ENCODE measurements at regions not wholly inside any gene's neighbourhood (a gene's known extent, or its start where the extent isn't known, plus 50 kb on each side); places are given as distances from the start of the nearest gene placed in this dataset.

- no peak overlapping the region for H3K27ac ChIP-seq
- TF ChIP-seq POLR2A (IDR thresholded peaks at IDR 0.05) (no peak), CTCF (IDR thresholded peaks at IDR 0.05) (no peak)
These were observed 217.9 kb upstream of the GRIP1 start for GRCh38 chr12:66896797-66897196.

DNA sequence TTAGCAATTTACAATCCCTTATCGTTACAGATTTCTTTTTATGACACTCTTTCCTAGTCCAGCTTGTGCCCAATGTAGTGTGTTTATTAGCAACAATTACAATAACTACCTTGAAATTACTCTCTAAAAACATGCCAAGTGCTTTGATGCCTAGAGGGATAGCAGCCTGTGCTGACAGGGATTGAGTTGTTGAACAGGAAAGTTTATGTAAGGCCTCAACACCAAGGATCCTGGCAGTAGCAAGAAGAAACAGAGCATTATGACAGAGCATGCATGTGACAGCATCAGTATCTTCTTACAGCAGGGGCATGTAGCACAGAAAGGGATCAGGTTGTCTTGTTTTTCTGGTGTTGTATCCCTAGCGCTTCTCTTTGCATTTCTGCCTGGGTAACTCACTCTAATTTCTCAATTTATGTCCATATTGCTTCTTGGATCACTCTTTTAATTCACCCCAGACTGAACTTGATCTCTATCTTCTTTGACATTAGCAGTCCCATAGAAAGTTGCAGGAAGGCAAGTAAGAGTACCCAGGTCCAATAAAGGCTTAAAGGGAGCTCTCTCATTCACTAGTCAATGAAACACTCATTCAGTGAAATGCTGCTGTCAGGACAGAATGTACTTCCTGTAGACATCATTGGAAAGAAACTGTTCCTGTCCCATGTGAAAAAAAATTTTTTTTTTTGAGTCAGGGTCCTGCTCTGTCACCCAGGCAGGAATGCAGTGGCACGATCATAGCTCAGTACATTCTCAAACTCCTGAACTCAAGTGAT, 220.0 kb upstream of the GRIP1 start:
- TF ChIP-seq POLR2A (IDR thresholded peaks at IDR 0.05) (no peak), CTCF (IDR thresholded peaks at IDR 0.05) (no peak)
- no peaks in the 10 kb centered on the region for H3K27me3 ChIP-seq
- no peak overlapping the region for H3K4me3 ChIP-seq
- H3K9me3 ChIP-seq = no peaks in the 10 kb centered on the region
- DNase-seq = no peak
- peaks cover 0 to 11% (median 0%) of the 10 kb centered on the region in 4 donors for H3K4me1 ChIP-seq
- peak overlapping the region in 1 of 4 donors; percentile 7 for H3K27ac ChIP-seq
- no peaks in the 10 kb centered on the region for H3K36me3 ChIP-seq

More at GRCh38 chr12:66896797-66897196, 217.9 kb upstream of the GRIP1 start:
- no peaks in the 10 kb centered on the region for H3K27me3 ChIP-seq
- H3K9me3 ChIP-seq = no peaks in the 10 kb centered on the region
- no peaks in the 10 kb centered on the region for H3K36me3 ChIP-seq
- peaks cover 0 to 11% (median 0%) of the 10 kb centered on the region in 4 donors for H3K4me1 ChIP-seq
- DNase-seq = no peak
- H3K4me3 ChIP-seq = no peak overlapping the region

DNA sequence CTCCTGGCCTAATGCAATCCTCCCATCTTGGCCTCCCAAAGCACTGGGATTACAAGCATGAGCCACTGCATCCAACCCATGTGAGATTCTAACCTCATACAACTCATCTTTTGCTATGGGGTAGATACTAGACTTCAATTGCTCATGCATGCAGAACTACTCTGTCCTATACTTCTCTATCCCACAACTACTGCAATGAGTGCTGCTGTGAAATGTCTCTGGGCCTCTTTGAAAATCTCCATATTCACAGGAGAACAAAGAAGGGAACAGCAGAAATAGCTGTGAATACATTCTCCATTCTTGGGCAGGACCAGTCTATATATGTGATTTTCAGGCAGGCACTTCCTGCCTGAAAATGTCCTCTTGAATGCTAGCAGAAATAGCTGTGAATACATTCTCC, 220.7 kb upstream of the GRIP1 start:
- H3K4me1 ChIP-seq = peaks cover 0 to 11% (median 0%) of the 10 kb centered on the region in 4 donors
- TF ChIP-seq POLR2A (IDR thresholded peaks at IDR 0.05) (no peak), CTCF (IDR thresholded peaks at IDR 0.05) (no peak)
- no peaks in the 10 kb centered on the region for H3K36me3 ChIP-seq
- DNase-seq = no peak
- no peak overlapping the region for H3K4me3 ChIP-seq
- no peaks in the 10 kb centered on the region for H3K9me3 ChIP-seq
- H3K27ac ChIP-seq = peak overlapping the region in 1 of 4 donors; percentile 0
- no peaks in the 10 kb centered on the region for H3K27me3 ChIP-seq

DNA sequence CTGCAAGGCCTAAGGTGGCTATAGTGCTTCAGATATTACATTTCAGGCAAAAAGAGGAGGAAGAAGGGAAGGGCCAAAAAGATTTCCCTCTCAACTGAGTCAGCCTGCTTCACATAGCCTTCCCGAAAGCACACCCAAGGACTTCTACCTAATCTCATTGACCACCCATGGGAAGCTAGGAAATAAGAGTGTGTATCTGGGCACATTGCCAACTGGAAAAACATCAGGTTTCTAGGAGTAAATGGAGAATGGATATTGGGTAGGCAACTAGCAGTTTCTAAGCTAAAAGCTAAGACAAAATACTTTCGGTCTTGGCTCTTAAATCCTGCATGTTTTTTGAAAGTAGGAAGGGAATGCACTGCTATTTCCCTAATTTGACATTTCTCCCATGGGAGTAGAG, 221.7 kb upstream of the GRIP1 start:
- peaks cover 0 to 11% (median 0%) of the 10 kb centered on the region in 4 donors for H3K4me1 ChIP-seq
- TF ChIP-seq POLR2A (IDR thresholded peaks at IDR 0.05) (no peak), CTCF (IDR thresholded peaks at IDR 0.05) (no peak)
- DNase-seq = no peak
- no peaks in the 10 kb centered on the region for H3K36me3 ChIP-seq
- H3K4me3 ChIP-seq = no peak overlapping the region
- no peaks in the 10 kb centered on the region for H3K27me3 ChIP-seq
- H3K9me3 ChIP-seq = no peaks in the 10 kb centered on the region
- H3K27ac ChIP-seq = peak overlapping the region in 1 of 4 donors; percentile 17

GRCh38 chr12:66901138-66901932, 222.5 kb upstream of the GRIP1 start:
- H3K36me3 ChIP-seq = no peaks in the 10 kb centered on the region
- H3K9me3 ChIP-seq = no peaks in the 10 kb centered on the region
- DNase-seq = peak in 1 of 3 donors; percentile 48
- no peak overlapping the region for H3K27ac ChIP-seq
- peaks cover 0 to 11% (median 0%) of the 10 kb centered on the region in 4 donors for H3K4me1 ChIP-seq
- H3K4me3 ChIP-seq = no peak overlapping the region
- no peaks in the 10 kb centered on the region for H3K27me3 ChIP-seq
- TF ChIP-seq POLR2A (IDR thresholded peaks at IDR 0.05) (no peak), CTCF (IDR thresholded peaks at IDR 0.05) (no peak)

Data from Peyer's patch (tissue), 4 donors.